MM.1S (cell line): ENCODE measurements at regions not wholly inside any gene's neighbourhood (a gene's known extent, or its start where the extent isn't known, plus 50 kb on each side); places are given as distances from the start of the nearest gene placed in this dataset.

Experiments used
- EZH2phosphoT487 ChIP-seq: fragments of 300-600 bp; sonication (generic); IDR thresholded peaks from 2 replicates; pipeline ENCODE4 v1.6.1; 2018; ENCODE audit warnings: antibody characterized with exemption, low read length
- TF ChIP-seq, protein P1 (sequence below): fragments of 300-600 bp; sonication (generic); IDR thresholded peaks from 2 replicates; pipeline ENCODE4 v1.5.1; 2016; ENCODE audit warnings: antibody characterized with exemption, low read length, mixed read lengths

DNA sequence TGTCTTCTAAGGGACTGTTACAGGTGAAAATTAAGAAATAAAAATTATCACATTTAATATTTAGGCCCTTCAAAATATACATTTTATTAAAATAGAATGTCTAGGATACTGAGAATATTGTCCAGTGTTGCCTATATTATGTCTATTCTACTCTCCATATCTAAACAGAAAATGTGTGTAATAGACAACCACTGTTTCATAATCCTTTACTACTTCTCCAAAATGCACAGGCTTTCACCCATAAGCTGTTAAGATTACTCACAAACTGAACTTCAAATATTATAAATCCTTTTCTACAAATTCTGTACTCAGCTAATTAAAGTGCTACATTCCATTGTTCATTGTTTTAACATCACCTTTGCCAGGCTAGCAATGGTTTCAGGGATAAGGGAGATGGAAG is 56.7 kb upstream of the TFEC start:
- TF ChIP-seq, protein P1, sequence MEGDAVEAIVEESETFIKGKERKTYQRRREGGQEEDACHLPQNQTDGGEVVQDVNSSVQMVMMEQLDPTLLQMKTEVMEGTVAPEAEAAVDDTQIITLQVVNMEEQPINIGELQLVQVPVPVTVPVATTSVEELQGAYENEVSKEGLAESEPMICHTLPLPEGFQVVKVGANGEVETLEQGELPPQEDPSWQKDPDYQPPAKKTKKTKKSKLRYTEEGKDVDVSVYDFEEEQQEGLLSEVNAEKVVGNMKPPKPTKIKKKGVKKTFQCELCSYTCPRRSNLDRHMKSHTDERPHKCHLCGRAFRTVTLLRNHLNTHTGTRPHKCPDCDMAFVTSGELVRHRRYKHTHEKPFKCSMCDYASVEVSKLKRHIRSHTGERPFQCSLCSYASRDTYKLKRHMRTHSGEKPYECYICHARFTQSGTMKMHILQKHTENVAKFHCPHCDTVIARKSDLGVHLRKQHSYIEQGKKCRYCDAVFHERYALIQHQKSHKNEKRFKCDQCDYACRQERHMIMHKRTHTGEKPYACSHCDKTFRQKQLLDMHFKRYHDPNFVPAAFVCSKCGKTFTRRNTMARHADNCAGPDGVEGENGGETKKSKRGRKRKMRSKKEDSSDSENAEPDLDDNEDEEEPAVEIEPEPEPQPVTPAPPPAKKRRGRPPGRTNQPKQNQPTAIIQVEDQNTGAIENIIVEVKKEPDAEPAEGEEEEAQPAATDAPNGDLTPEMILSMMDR, result no peak
- no peak for TF ChIP-seq EZH2phosphoT487
